PC-3 (cell line): ENCODE measurements at regions not wholly inside any gene's neighbourhood (a gene's known extent, or its start where the extent isn't known, plus 50 kb on each side); places are given as distances from the start of the nearest gene placed in this dataset.

Experiments used
- ATAC-seq: fragments of 200-7000 bp; cut with Tn5 transposase; 2 replicates; pipeline ENCODE4 v1.9.1; 2020; ENCODE audit warnings: mild to moderate bottlenecking, moderate library complexity
- BruUV-seq: library from RNA; stranded (reverse); fragments of 400-500 nt; replicated peaks from 2 replicates; lab custom pipeline; 2021; lab: Mats Ljungman, UMichigan
- CTCF ChIA-PET: fragments of 300-600 bp; sonication (Branson Sonifier 250); formaldehyde crosslinking; loops from one replicate; lab custom pipeline; 2022; ENCODE audit warnings: antibody characterized with exemption; lab: Charles Lee
- POLR2A ChIA-PET: fragments of 300-600 bp; sonication (Branson Sonifier 250); formaldehyde crosslinking; loops from one replicate; lab custom pipeline; 2022; ENCODE audit warnings: antibody characterized with exemption; ENCODE audit not compliant: unreplicated experiment; lab: Charles Lee
- DNase-seq: peaks from one replicate; pipeline ENCODE4 v3.0.0-alpha.2; 2015
- H2AFZ ChIP-seq: fragments of 300-600 bp; sonication (generic); 2 replicates; pipeline ENCODE4 v1.6.0; 2016; ENCODE audit warnings: antibody characterized with exemption, low read length
- H3F3A ChIP-seq: fragments of 300-600 bp; sonication (generic); one replicate; pipeline ENCODE4 v1.6.0; 2017; ENCODE audit warnings: antibody characterized with exemption, low read length, control low read depth, mild to moderate bottlenecking; ENCODE audit not compliant: unreplicated experiment
- H3K27ac ChIP-seq: fragments of 300-600 bp; sonication (generic); 2 replicates; pipeline ENCODE4 v1.5.1; 2016; ENCODE audit warnings: mild to moderate bottlenecking, low read length
- H3K27me3 ChIP-seq: fragments of 300-600 bp; sonication (generic); 2 replicates; pipeline ENCODE4 v1.6.1; 2016; ENCODE audit warnings: low read length, mixed read lengths
- H3K36me3 ChIP-seq: fragments of 300-600 bp; sonication (generic); 2 replicates; pipeline ENCODE4 v1.6.1; 2016; ENCODE audit warnings: low read depth, mixed run types, low read length, mixed read lengths
- H3K4me1 ChIP-seq: fragments of 300-600 bp; sonication (generic); 2 replicates; pipeline ENCODE4 v1.5.1; 2016; ENCODE audit warnings: low read length; ENCODE audit not compliant: insufficient read depth
- H3K4me2 ChIP-seq: fragments of 300-600 bp; sonication (generic); 2 replicates; pipeline ENCODE4 v1.6.0; 2016; ENCODE audit warnings: low read length
- H3K4me3 ChIP-seq: fragments of 300-600 bp; sonication (generic); 2 replicates; pipeline ENCODE4 v1.5.1; 2016; ENCODE audit warnings: mild to moderate bottlenecking, low read length, mixed read lengths
- H3K79me2 ChIP-seq: fragments of 300-600 bp; sonication (generic); 2 replicates; pipeline ENCODE4 v1.6.1; 2017; ENCODE audit warnings: low read length, mixed read lengths
- H3K9ac ChIP-seq: fragments of 300-600 bp; sonication (generic); 2 replicates; pipeline ENCODE4 v1.6.0; 2016; ENCODE audit warnings: mild to moderate bottlenecking, low read length
- H3K9me2 ChIP-seq: fragments of 300-600 bp; sonication (generic); replicated peaks from 2 replicates; pipeline ENCODE4 v1.6.1; 2016; ENCODE audit warnings: mixed run types, low read length, mixed read lengths
- H3K9me3 ChIP-seq: fragments of 300-600 bp; sonication (generic); 2 replicates; pipeline ENCODE4 v1.6.1; 2016; ENCODE audit warnings: low read length, mixed read lengths
- H4K20me1 ChIP-seq: fragments of 300-600 bp; sonication (generic); 2 replicates; pipeline ENCODE4 v1.6.1; 2016; ENCODE audit warnings: low read length, mixed read lengths
- EZH2 ChIP-seq: fragments of 300-600 bp; sonication (generic); IDR thresholded peaks from one replicate; pipeline ENCODE4 v1.6.1; 2017; ENCODE audit warnings: antibody characterized with exemption, mild to moderate bottlenecking, low read length; ENCODE audit not compliant: unreplicated experiment
- EZH2phosphoT487 ChIP-seq: fragments of 300-600 bp; sonication (generic); IDR thresholded peaks from 2 replicates; pipeline ENCODE4 v1.6.1; 2018; ENCODE audit warnings: mild to moderate bottlenecking, antibody characterized with exemption, low read length, borderline replicate concordance
- intact Hi-C: fragments of 100-400 bp; cut with micrococcal nuclease; formaldehyde crosslinking; loops from 2 replicates; pipeline ENCODE4 v1.9.0; 2023
- TF ChIP-seq, protein P1 (sequence below): fragments of 300-600 bp; sonication (generic); conservative IDR thresholded peaks from 2 replicates; pipeline ENCODE4 v1.5.1; 2017; ENCODE audit warnings: antibody characterized with exemption, low read depth, mild to moderate bottlenecking, low read length

DNA sequence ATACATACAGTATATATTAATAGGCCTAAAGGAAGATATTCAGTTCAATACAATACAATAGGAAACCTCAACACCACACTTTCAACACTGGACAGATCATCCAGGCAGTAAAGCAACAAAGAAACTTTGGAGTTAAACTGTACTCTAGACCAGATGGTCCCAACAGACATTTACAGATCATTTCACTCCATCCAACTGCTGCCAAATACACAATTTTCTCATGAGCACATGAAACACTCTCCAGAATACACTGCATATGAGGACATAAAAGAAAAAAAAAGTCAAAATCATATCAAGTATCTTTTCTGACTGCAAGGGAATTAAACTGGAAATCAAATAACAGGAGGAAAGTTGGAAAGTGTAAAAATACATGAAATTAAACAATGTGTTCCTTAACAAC lies 607.5 kb upstream of the BRINP3 start:
- H3K9me2 ChIP-seq: no peaks in the 10 kb centered on the region
- no peak overlapping the region for H3K9ac ChIP-seq
- H4K20me1 ChIP-seq: no peaks in the 10 kb centered on the region
- no peaks in the 10 kb centered on the region for H3K79me2 ChIP-seq
- H3K4me1 ChIP-seq: no peaks in the 10 kb centered on the region
- BruUV-seq: no TSS peak
- H2AFZ ChIP-seq: no peak overlapping the region
- no peak overlapping the region for H3K27ac ChIP-seq
- no peak overlapping the region for H3K4me3 ChIP-seq
- intact Hi-C loops: no loop called here
- no peaks in the 10 kb centered on the region for H3K36me3 ChIP-seq
- H3F3A ChIP-seq: no peaks in the 10 kb centered on the region
- CTCF ChIA-PET: no interaction called here
- no peak for ATAC-seq
- no peak overlapping the region for H3K4me2 ChIP-seq
- POLR2A ChIA-PET: no interaction called here
- TF ChIP-seq EZH2phosphoT487: no peak
- DNase-seq: no peak
- H3K27me3 ChIP-seq: no peaks in the 10 kb centered on the region
- no peaks in the 10 kb centered on the region for H3K9me3 ChIP-seq

DNA sequence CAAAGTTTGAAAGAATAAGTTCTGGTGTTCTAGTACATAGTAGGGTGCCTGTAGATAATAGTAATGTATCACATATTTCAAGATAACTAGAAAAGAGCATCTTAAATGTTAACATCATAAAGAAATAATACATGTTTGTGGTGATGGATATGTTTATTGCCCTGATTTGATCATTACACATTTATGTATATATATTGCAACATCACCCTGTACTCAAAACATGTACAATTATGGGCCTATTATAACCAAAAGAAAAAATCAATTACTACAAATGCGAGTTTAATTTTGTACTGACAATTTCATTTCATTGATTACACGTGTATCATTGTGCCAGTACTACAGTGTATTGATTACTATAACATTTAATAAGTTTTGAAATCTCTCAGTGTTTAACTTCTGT lies 609.2 kb upstream of the BRINP3 start:
- ChIA-PET CTCF (no interaction called here), POLR2A (no interaction called here)
- BruUV-seq: no TSS peak
- ATAC-seq: no peak
- Histone ChIP-seq H3K27me3 (no peaks in the 10 kb centered on the region), H3K4me2 (no peak overlapping the region), H3K4me3 (no peak overlapping the region), H3K4me1 (no peaks in the 10 kb centered on the region), H3K27ac (no peak overlapping the region), H4K20me1 (no peaks in the 10 kb centered on the region), H3F3A (no peaks in the 10 kb centered on the region), H3K9me3 (no peaks in the 10 kb centered on the region), H3K9ac (no peak overlapping the region), H3K9me2 (no peaks in the 10 kb centered on the region), H3K36me3 (no peaks in the 10 kb centered on the region), H2AFZ (no peak overlapping the region), H3K79me2 (no peaks in the 10 kb centered on the region)
- DNase-seq: no peak
- intact Hi-C loops: no loop called here
- TF ChIP-seq EZH2: no peak
- TF ChIP-seq, protein P1, sequence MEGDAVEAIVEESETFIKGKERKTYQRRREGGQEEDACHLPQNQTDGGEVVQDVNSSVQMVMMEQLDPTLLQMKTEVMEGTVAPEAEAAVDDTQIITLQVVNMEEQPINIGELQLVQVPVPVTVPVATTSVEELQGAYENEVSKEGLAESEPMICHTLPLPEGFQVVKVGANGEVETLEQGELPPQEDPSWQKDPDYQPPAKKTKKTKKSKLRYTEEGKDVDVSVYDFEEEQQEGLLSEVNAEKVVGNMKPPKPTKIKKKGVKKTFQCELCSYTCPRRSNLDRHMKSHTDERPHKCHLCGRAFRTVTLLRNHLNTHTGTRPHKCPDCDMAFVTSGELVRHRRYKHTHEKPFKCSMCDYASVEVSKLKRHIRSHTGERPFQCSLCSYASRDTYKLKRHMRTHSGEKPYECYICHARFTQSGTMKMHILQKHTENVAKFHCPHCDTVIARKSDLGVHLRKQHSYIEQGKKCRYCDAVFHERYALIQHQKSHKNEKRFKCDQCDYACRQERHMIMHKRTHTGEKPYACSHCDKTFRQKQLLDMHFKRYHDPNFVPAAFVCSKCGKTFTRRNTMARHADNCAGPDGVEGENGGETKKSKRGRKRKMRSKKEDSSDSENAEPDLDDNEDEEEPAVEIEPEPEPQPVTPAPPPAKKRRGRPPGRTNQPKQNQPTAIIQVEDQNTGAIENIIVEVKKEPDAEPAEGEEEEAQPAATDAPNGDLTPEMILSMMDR: no peak
- TF ChIP-seq EZH2phosphoT487: no peak

DNA sequence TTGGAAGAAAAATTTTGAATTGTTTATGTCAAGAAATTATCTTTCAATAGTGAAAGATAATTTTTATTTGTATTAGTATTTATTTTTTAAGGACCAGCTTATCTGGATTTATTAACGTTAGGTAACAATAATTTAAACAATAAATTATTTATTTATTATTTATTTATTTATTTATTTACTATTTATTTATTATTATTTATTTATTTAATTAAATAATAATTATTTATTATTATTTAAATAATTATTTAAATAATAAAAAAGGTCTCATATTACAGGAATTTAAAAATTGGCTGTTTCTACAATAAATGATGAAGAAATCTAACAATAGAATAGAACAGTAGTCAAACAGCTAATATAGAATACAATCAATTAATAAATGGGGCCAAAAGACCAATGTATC lies 618.7 kb upstream of the BRINP3 start:
- no peaks in the 10 kb centered on the region for H3K27me3 ChIP-seq
- BruUV-seq: no TSS peak
- H3K27ac ChIP-seq: no peak overlapping the region
- no peaks in the 10 kb centered on the region for H3K4me1 ChIP-seq
- H2AFZ ChIP-seq: no peak overlapping the region
- POLR2A ChIA-PET: no interaction called here
- CTCF ChIA-PET: no interaction called here
- H3K9ac ChIP-seq: no peak overlapping the region
- no peak overlapping the region for H3K4me2 ChIP-seq
- H3K79me2 ChIP-seq: no peaks in the 10 kb centered on the region
- intact Hi-C loops: no loop called here
- H3K9me3 ChIP-seq: no peaks in the 10 kb centered on the region
- H3K9me2 ChIP-seq: no peaks in the 10 kb centered on the region
- no peak overlapping the region for H3K4me3 ChIP-seq
- DNase-seq (no peak), ATAC-seq (no peak)
- H3K36me3 ChIP-seq: no peaks in the 10 kb centered on the region
- no peak for TF ChIP-seq EZH2phosphoT487
- TF ChIP-seq EZH2: no peak
- TF ChIP-seq, protein P1: no peak
- H3F3A ChIP-seq: no peaks in the 10 kb centered on the region
- H4K20me1 ChIP-seq: no peaks in the 10 kb centered on the region
